HG02981 (cell line): ENCODE measurements at regions not wholly inside any gene's neighbourhood (a gene's known extent, or its start where the extent isn't known, plus 50 kb on each side); places are given as distances from the start of the nearest gene placed in this dataset.

ENCODE experiments used
- ATAC-seq: cut with Tn5 transposase; IDR thresholded peaks from one replicate; pipeline ENCODE4 v1.9.1; 2021; ENCODE audit warnings: mild to moderate bottlenecking, moderate library complexity; ENCODE audit not compliant: unreplicated experiment

- no peak for ATAC-seq
Observed at GRCh38 chr13:37944081-37944868, 74.7 kb upstream of the TRPC4 start.

GRCh38 chr13:37942929-37943328, 73.4 kb upstream of the TRPC4 start:
- no peak for ATAC-seq

GRCh38 chr13:37934339-37935191, 65.0 kb upstream of the TRPC4 start:
- no peak for ATAC-seq

GRCh38 chr13:37929308-37929707, 59.7 kb upstream of the TRPC4 start:
- no peak for ATAC-seq

GRCh38 chr13:37927561-37927960, 58.0 kb upstream of the TRPC4 start:
- no peak for ATAC-seq

GRCh38 chr13:37925878-37926473, 56.4 kb upstream of the TRPC4 start:
- no peak for ATAC-seq

- no peak for ATAC-seq
Observed at GRCh38 chr13:37923236-37923635, 53.7 kb upstream of the TRPC4 start.

DNA sequence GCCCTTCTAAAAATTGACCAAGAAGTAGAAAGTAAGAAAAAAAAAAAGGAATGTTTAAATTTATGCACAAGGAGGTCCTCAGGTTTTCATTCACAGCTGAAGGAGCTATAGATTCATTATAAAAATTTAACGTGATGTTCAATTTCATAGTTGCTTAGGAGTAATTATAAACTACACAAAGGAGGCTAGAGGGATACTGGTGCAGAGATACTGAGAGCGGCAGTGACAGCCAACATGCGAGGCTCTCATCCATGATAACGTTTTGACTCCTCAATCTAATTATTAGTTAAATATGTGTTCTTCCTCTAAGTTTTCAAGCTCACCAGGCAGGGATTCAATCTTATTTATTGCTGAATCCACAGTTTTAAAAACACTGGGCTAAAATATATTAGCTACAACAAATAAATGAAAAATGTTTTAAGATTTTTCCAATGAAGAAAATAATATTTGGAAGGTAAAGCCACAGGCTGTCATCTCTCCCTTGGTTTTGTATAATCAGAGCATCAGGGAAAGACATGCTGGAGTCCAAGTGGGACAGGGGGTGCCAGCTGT, 49.8 kb upstream of the TRPC4 start:
- ATAC-seq, result no peak
